Duodenal mucosa (tissue), 2 donors: ENCODE measurements at regions not wholly inside any gene's neighbourhood (a gene's known extent, or its start where the extent isn't known, plus 50 kb on each side); places are given as distances from the start of the nearest gene placed in this dataset.
"Not testable (repeated sequence)": the region's sequence is repeated elsewhere in the genome, so short reads cannot be mapped to it uniquely, and the experiment has no call there.

ENCODE experiments used
- H3K27ac ChIP-seq: one replicate; pipeline ENCODE4 v1.7.0; 2013; ENCODE audit warnings: low read depth, low read length
- H3K27me3 ChIP-seq, 2 donors: one replicate each; pipeline ENCODE4 v1.7.0; 2013; ENCODE audit warnings: low read length in 2 of 2, control low read depth in 1 of 2; ENCODE audit not compliant: insufficient read depth in 2 of 2, control insufficient read depth in 1 of 2
- H3K36me3 ChIP-seq, 2 donors: one replicate each; pipeline ENCODE4 v1.7.0; 2013; ENCODE audit warnings: low read length in 2 of 2, control low read depth in 1 of 2; ENCODE audit not compliant: insufficient read depth in 2 of 2, control insufficient read depth in 1 of 2
- H3K4me1 ChIP-seq, 2 donors: one replicate each; pipeline ENCODE4 v1.7.0; 2013; ENCODE audit warnings: low read length in 2 of 2, control low read depth in 1 of 2; ENCODE audit not compliant: insufficient read depth in 2 of 2, control insufficient read depth in 1 of 2
- H3K4me3 ChIP-seq, 2 donors: one replicate each; pipeline ENCODE4 v1.7.0; 2013; ENCODE audit warnings: low read length in 2 of 2, low read depth in 1 of 2
- H3K9ac ChIP-seq, 2 donors: one replicate each; pipeline ENCODE4 v1.7.0; 2013; ENCODE audit warnings: low read length in 2 of 2, low read depth in 1 of 2
- H3K9me3 ChIP-seq, 2 donors: one replicate each; pipeline ENCODE4 v1.7.0; 2013; ENCODE audit warnings: low read length in 2 of 2, control low read depth in 1 of 2; ENCODE audit not compliant: control insufficient read depth in 1 of 2

GRCh38 chr21:19065164-19065563 is 661.6 kb upstream of the TMPRSS15 start:
- no peaks in the 10 kb centered on the region for H3K27me3 ChIP-seq
- H3K4me3 ChIP-seq = no peak overlapping the region
- H3K4me1 ChIP-seq = no peaks in the 10 kb centered on the region
- no peak overlapping the region for H3K9ac ChIP-seq
- H3K36me3 ChIP-seq = no peaks in the 10 kb centered on the region
- H3K9me3 ChIP-seq = peaks cover 4 to 9% of the 10 kb centered on the region in 2 donors
- no peak overlapping the region for H3K27ac ChIP-seq

GRCh38 chr21:19076031-19076430 is 672.4 kb upstream of the TMPRSS15 start:
- no peak overlapping the region for H3K4me3 ChIP-seq
- no peaks in the 10 kb centered on the region for H3K4me1 ChIP-seq
- no peaks in the 10 kb centered on the region for H3K27me3 ChIP-seq
- H3K36me3 ChIP-seq = no peaks in the 10 kb centered on the region
- H3K9me3 ChIP-seq = peaks cover 0 to 8% of the 10 kb centered on the region in 2 donors
- no peak overlapping the region for H3K27ac ChIP-seq
- no peak overlapping the region for H3K9ac ChIP-seq

- Histone ChIP-seq H3K4me1 (no peaks in the 10 kb centered on the region), H3K36me3 (no peaks in the 10 kb centered on the region), H3K27me3 (no peaks in the 10 kb centered on the region), H3K9ac (no peak overlapping the region), H3K4me3 (no peak overlapping the region), H3K9me3 (no peaks in the 10 kb centered on the region), H3K27ac (no peak overlapping the region)
These were observed 706.1 kb upstream of the TMPRSS15 start for GRCh38 chr21:19109694-19110093.

GRCh38 chr21:19119259-19119658 is 715.7 kb upstream of the TMPRSS15 start:
- not testable (repeated sequence) for H3K4me1 ChIP-seq, H3K4me3 ChIP-seq, H3K27me3 ChIP-seq, H3K9ac ChIP-seq, H3K27ac ChIP-seq, H3K9me3 ChIP-seq, H3K36me3 ChIP-seq

- no peaks in the 10 kb centered on the region for H3K9me3 ChIP-seq
- no peak overlapping the region for H3K27ac ChIP-seq
- H3K4me1 ChIP-seq = no peaks in the 10 kb centered on the region
- H3K36me3 ChIP-seq = no peaks in the 10 kb centered on the region
- H3K27me3 ChIP-seq = no peaks in the 10 kb centered on the region
- no peak overlapping the region for H3K4me3 ChIP-seq
- H3K9ac ChIP-seq = no peak overlapping the region
These were observed 717.0 kb upstream of the TMPRSS15 start for GRCh38 chr21:19120591-19120990.

- no peaks in the 10 kb centered on the region for H3K27me3 ChIP-seq
- H3K36me3 ChIP-seq = no peaks in the 10 kb centered on the region
- no peaks in the 10 kb centered on the region for H3K9me3 ChIP-seq
- H3K27ac ChIP-seq = no peak overlapping the region
- no peaks in the 10 kb centered on the region for H3K4me1 ChIP-seq
- no peak overlapping the region for H3K9ac ChIP-seq
- H3K4me3 ChIP-seq = no peak overlapping the region
These were observed 718.8 kb upstream of the TMPRSS15 start for GRCh38 chr21:19122356-19122755.

GRCh38 chr21:19123053-19123452 is 719.5 kb upstream of the TMPRSS15 start:
- Histone ChIP-seq H3K4me3 (no peak overlapping the region), H3K4me1 (no peaks in the 10 kb centered on the region), H3K27ac (no peak overlapping the region), H3K36me3 (no peaks in the 10 kb centered on the region), H3K27me3 (no peaks in the 10 kb centered on the region), H3K9ac (no peak overlapping the region), H3K9me3 (no peaks in the 10 kb centered on the region)

GRCh38 chr21:19123525-19123924 is 719.9 kb upstream of the TMPRSS15 start:
- H3K4me3 ChIP-seq = no peak overlapping the region
- no peaks in the 10 kb centered on the region for H3K4me1 ChIP-seq
- H3K27me3 ChIP-seq = no peaks in the 10 kb centered on the region
- no peaks in the 10 kb centered on the region for H3K36me3 ChIP-seq
- H3K9me3 ChIP-seq = no peaks in the 10 kb centered on the region
- no peak overlapping the region for H3K27ac ChIP-seq
- H3K9ac ChIP-seq = no peak overlapping the region

GRCh38 chr21:19124691-19125090 is 721.1 kb upstream of the TMPRSS15 start:
- H3K36me3 ChIP-seq = no peaks in the 10 kb centered on the region
- no peak overlapping the region for H3K27ac ChIP-seq
- H3K4me3 ChIP-seq = no peak overlapping the region
- H3K9ac ChIP-seq = no peak overlapping the region
- H3K27me3 ChIP-seq = no peaks in the 10 kb centered on the region
- no peaks in the 10 kb centered on the region for H3K4me1 ChIP-seq
- no peaks in the 10 kb centered on the region for H3K9me3 ChIP-seq

- no peaks in the 10 kb centered on the region for H3K36me3 ChIP-seq
- H3K9ac ChIP-seq = no peak overlapping the region
- H3K9me3 ChIP-seq = peaks cover 0 to 2% of the 10 kb centered on the region in 2 donors
- H3K27ac ChIP-seq = no peak overlapping the region
- H3K4me3 ChIP-seq = no peak overlapping the region
- H3K4me1 ChIP-seq = no peaks in the 10 kb centered on the region
- no peaks in the 10 kb centered on the region for H3K27me3 ChIP-seq
These were observed 726.9 kb upstream of the TMPRSS15 start for GRCh38 chr21:19130379-19131028.

- Histone ChIP-seq H3K4me1 (no peaks in the 10 kb centered on the region), H3K27ac (no peak overlapping the region), H3K36me3 (no peaks in the 10 kb centered on the region), H3K4me3 (no peak overlapping the region), H3K27me3 (no peaks in the 10 kb centered on the region), H3K9me3 (peaks cover 0 to 4% of the 10 kb centered on the region in 2 donors), H3K9ac (no peak overlapping the region)
These were observed 737.9 kb upstream of the TMPRSS15 start for GRCh38 chr21:19141511-19141910.
